Left ventricle myocardium inferior (tissue), 1 donor: ENCODE measurements at regions not wholly inside any gene's neighbourhood (a gene's known extent, or its start where the extent isn't known, plus 50 kb on each side); places are given as distances from the start of the nearest gene placed in this dataset.
"Not testable (repeated sequence)": the region's sequence is repeated elsewhere in the genome, so short reads cannot be mapped to it uniquely, and the experiment has no call there.

Experiments
- DNase-seq: peaks from one replicate; pipeline ENCODE4 v3.0.0-alpha.2; 2020
- H3K27ac ChIP-seq: fragments of 200-600 bp; replicated peaks from 2 replicates; pipeline ENCODE4 v1.8.0; 2021
- H3K27me3 ChIP-seq: fragments of 200-600 bp; 2 replicates; pipeline ENCODE4 v1.8.0; 2021; ENCODE audit warnings: low read depth
- H3K36me3 ChIP-seq: fragments of 200-600 bp; 2 replicates; pipeline ENCODE4 v1.8.0; 2021
- H3K4me1 ChIP-seq: fragments of 200-600 bp; 2 replicates; pipeline ENCODE4 v1.8.0; 2021
- H3K4me3 ChIP-seq: fragments of 200-600 bp; 2 replicates; pipeline ENCODE4 v1.8.0; 2021; ENCODE audit warnings: mild to moderate bottlenecking, moderate library complexity
- H3K9me3 ChIP-seq: fragments of 200-600 bp; replicated peaks from 2 replicates; pipeline ENCODE4 v1.8.0; 2021
- CTCF ChIP-seq: fragments of 200-600 bp; IDR thresholded peaks from 2 replicates; pipeline ENCODE4 v1.8.0; 2021; ENCODE audit warnings: antibody characterized with exemption, mild to moderate bottlenecking, borderline replicate concordance
- intact Hi-C: fragments of 100-400 bp; cut with micrococcal nuclease; formaldehyde crosslinking; loops from one replicate; pipeline ENCODE4 v1.11.0; 2022
- donor health status: DM: no; HTN: yes; CAD: no; lungs with severe emphysema.

- DNase-seq, H3K27me3 ChIP-seq, intact Hi-C loops, H3K4me1 ChIP-seq, H3K4me3 ChIP-seq, H3K27ac ChIP-seq, H3K9me3 ChIP-seq, H3K36me3 ChIP-seq: not testable (repeated sequence)
- TF ChIP-seq CTCF, result peak; percentile 16
Observed at GRCh38 chr6:58181557-58182065, 864.2 kb downstream of the PRIM2 start.

GRCh38 chr6:58185300-58185699 is 867.9 kb downstream of the PRIM2 start:
- intact Hi-C loops, DNase-seq, H3K27ac ChIP-seq, H3K36me3 ChIP-seq, H3K4me1 ChIP-seq, H3K27me3 ChIP-seq, H3K9me3 ChIP-seq, H3K4me3 ChIP-seq: not testable (repeated sequence)

- H3K27me3 ChIP-seq, DNase-seq, intact Hi-C loops, H3K36me3 ChIP-seq, H3K9me3 ChIP-seq, H3K4me3 ChIP-seq, H3K27ac ChIP-seq, H3K4me1 ChIP-seq: not testable (repeated sequence)
Observed at GRCh38 chr6:58193209-58193608, 875.8 kb downstream of the PRIM2 start.

GRCh38 chr6:58198301-58198700 is 880.9 kb downstream of the PRIM2 start:
- peaks cover 4% of the 10 kb centered on the region for H3K9me3 ChIP-seq
- H3K4me1 ChIP-seq, result no peaks in the 10 kb centered on the region
- no peak overlapping the region for H3K4me3 ChIP-seq
- DNase-seq, result no peak
- H3K27ac ChIP-seq, result no peak overlapping the region
- no peak for TF ChIP-seq CTCF
- no peaks in the 10 kb centered on the region for H3K27me3 ChIP-seq
- intact Hi-C loops, result no loop called here
- no peaks in the 10 kb centered on the region for H3K36me3 ChIP-seq

- H3K4me3 ChIP-seq, H3K4me1 ChIP-seq, H3K36me3 ChIP-seq, H3K27me3 ChIP-seq, DNase-seq, intact Hi-C loops, H3K27ac ChIP-seq: not testable (repeated sequence)
- peaks cover 48% of the 10 kb centered on the region for H3K9me3 ChIP-seq
Observed at GRCh38 chr6:58237124-58237523, 919.7 kb downstream of the PRIM2 start.

GRCh38 chr6:58238421-58238820 is 921.0 kb downstream of the PRIM2 start:
- intact Hi-C loops, H3K4me3 ChIP-seq, H3K27me3 ChIP-seq, H3K36me3 ChIP-seq, DNase-seq, H3K4me1 ChIP-seq, H3K27ac ChIP-seq: not testable (repeated sequence)
- H3K9me3 ChIP-seq, result peaks cover 40% of the 10 kb centered on the region

GRCh38 chr6:58257625-58258024 is 940.2 kb downstream of the PRIM2 start:
- H3K4me3 ChIP-seq, H3K27ac ChIP-seq, H3K27me3 ChIP-seq, H3K36me3 ChIP-seq, DNase-seq, intact Hi-C loops, H3K4me1 ChIP-seq: not testable (repeated sequence)
- H3K9me3 ChIP-seq, result peaks cover 20% of the 10 kb centered on the region

GRCh38 chr6:58290177-58290576 is 972.7 kb downstream of the PRIM2 start:
- intact Hi-C loops, result no loop called here
- no peaks in the 10 kb centered on the region for H3K27me3 ChIP-seq
- H3K36me3 ChIP-seq, result no peaks in the 10 kb centered on the region
- no peak for TF ChIP-seq CTCF
- H3K27ac ChIP-seq, result no peak overlapping the region
- no peaks in the 10 kb centered on the region for H3K4me1 ChIP-seq
- H3K4me3 ChIP-seq, result no peak overlapping the region
- no peaks in the 10 kb centered on the region for H3K9me3 ChIP-seq
- no peak for DNase-seq

- intact Hi-C loops, H3K9me3 ChIP-seq, H3K27me3 ChIP-seq, H3K27ac ChIP-seq, DNase-seq, H3K4me3 ChIP-seq, H3K4me1 ChIP-seq, H3K36me3 ChIP-seq: not testable (repeated sequence)
Observed at GRCh38 chr6:58291319-58291718, 973.9 kb downstream of the PRIM2 start.

GRCh38 chr6:58307901-58308300 is 990.5 kb downstream of the PRIM2 start:
- H3K27me3 ChIP-seq, H3K36me3 ChIP-seq, intact Hi-C loops, H3K9me3 ChIP-seq, H3K4me1 ChIP-seq, H3K4me3 ChIP-seq, DNase-seq, H3K27ac ChIP-seq: not testable (repeated sequence)

GRCh38 chr6:58332108-58332507 is 1014.7 kb downstream of the PRIM2 start:
- DNase-seq, intact Hi-C loops, H3K4me3 ChIP-seq, H3K27ac ChIP-seq, H3K4me1 ChIP-seq, H3K27me3 ChIP-seq, H3K9me3 ChIP-seq, H3K36me3 ChIP-seq: not testable (repeated sequence)
